Body of pancreas (tissue), 4 donors: ENCODE measurements at regions not wholly inside any gene's neighbourhood (a gene's known extent, or its start where the extent isn't known, plus 50 kb on each side); places are given as distances from the start of the nearest gene placed in this dataset.
"Not testable (repeated sequence)": the region's sequence is repeated elsewhere in the genome, so short reads cannot be mapped to it uniquely, and the experiment has no call there.

Experiments
- ATAC-seq: fragments of 150-250 bp; one replicate; pipeline ENCODE4 v1.9.1; 2016
- DNase-seq, 4 donors: peaks; one replicate each; pipeline ENCODE4 v3.0.0-alpha.2; 2019
- H3K27ac ChIP-seq, 4 donors: fragments of 200-600 bp; sonication (generic); 1 replicate in 3 of 4; 2 replicates in 1 of 4; pipeline versions ENCODE4 v1.5.1 to v1.6.1; 2016 to 2019; ENCODE audit warnings: mild to moderate bottlenecking in 1 of 4, mixed read lengths in 1 of 4, moderate library complexity in 1 of 4
- H3K27me3 ChIP-seq, 2 donors: fragments of 200-600 bp; sonication (generic); one replicate each; pipeline ENCODE4 v1.6.0; 2016; ENCODE audit warnings: mild to moderate bottlenecking in 1 of 2
- H3K36me3 ChIP-seq, 2 donors: fragments of 200-600 bp; sonication (generic); replicated peaks in 1 of 2; 2 replicates each; pipeline ENCODE4 v1.5.1; 2016; ENCODE audit warnings: low read depth in 2 of 2; ENCODE audit not compliant: insufficient read depth in 1 of 2
- H3K4me1 ChIP-seq: fragments of 200-600 bp; sonication (generic); one replicate; pipeline ENCODE4 v1.6.0; 2016
- H3K4me3 ChIP-seq, 2 donors: fragments of 200-600 bp; sonication (generic); 1 replicate in 1 of 2; 2 replicates in 1 of 2; pipeline ENCODE4 v1.5.1; 2016 to 2019
- H3K9me3 ChIP-seq, 3 donors: fragments of 200-600 bp; sonication (generic); 1 replicate in 2 of 3; 2 replicates in 1 of 3; pipeline ENCODE4 v1.5.1; 2016
- CTCF ChIP-seq, 7 experiments: fragments of 450-650 bp in 4 of 7; fragments of 200-600 bp in 3 of 7; sonication (generic) in 3 of 7; IDR thresholded peaks; one replicate each; pipeline ENCODE4 v1.5.1; 2016 to 2019; ENCODE audit warnings: antibody characterized with exemption in 7 of 7
- POLR2A ChIP-seq, 3 donors: fragments of 450-650 bp; IDR thresholded peaks; one replicate each; pipeline ENCODE4 v1.6.1; 2016; ENCODE audit warnings: antibody characterized with exemption in 3 of 3, mild to moderate bottlenecking in 2 of 3
- WGBS, 2 donors: methylation state at CpG; one replicate each; pipeline ENCODE4 v1.1.5; 2017; 5-methylcytosine and 5-hydroxymethylcytosine counted together
- intact Hi-C: fragments of 100-400 bp; cut with DNase I; formaldehyde crosslinking; loops from one replicate; pipeline ENCODE4 v1.15.1; 2023

GRCh38 chr7:149625340-149625946 is 127.8 kb upstream of the ZNF746 start:
- H3K9me3 ChIP-seq = no peaks in the 10 kb centered on the region
- peak; percentile 54 to 63 (median 59) for DNase-seq
- peak; percentile 59 for ATAC-seq
- intact Hi-C loops = no loop called here
- 30 to 35% methylated on average over 17 of the region's 17 CpGs for WGBS, 2 donors
- H3K27ac ChIP-seq = peak overlapping the region in 2 of 4 donors; percentile 81 to 89
- peak in 6 of 7 experiments; percentile 43 to 57 (median 54) for TF ChIP-seq CTCF (IDR thresholded peaks at IDR 0.05)
- no peak for TF ChIP-seq POLR2A (IDR thresholded peaks at IDR 0.05)
- peaks cover 26% of the 10 kb centered on the region for H3K4me1 ChIP-seq
- H3K36me3 ChIP-seq = peaks cover 3 to 6% of the 10 kb centered on the region in 2 donors
- no peaks in the 10 kb centered on the region for H3K27me3 ChIP-seq
- peak overlapping the region in 1 of 2 donors; percentile 53 for H3K4me3 ChIP-seq

- intact Hi-C loops = no loop called here
- Histone ChIP-seq H3K27me3 (no peaks in the 10 kb centered on the region), H3K4me1 (peaks cover 26% of the 10 kb centered on the region), H3K27ac (peak overlapping the region; percentile 62 to 89 (median 78)), H3K36me3 (peaks cover 5 to 12% of the 10 kb centered on the region in 2 donors), H3K4me3 (peak overlapping the region; percentile 42 to 53), H3K9me3 (no peaks in the 10 kb centered on the region)
- DNase-seq (peak; percentile 94 to 96 (median 94)), ATAC-seq (peak; percentile 98)
- TF ChIP-seq POLR2A (IDR thresholded peaks at IDR 0.05) = peak; percentile 83 to 90 (median 85)
- peak; percentile 81 to 99 (median 96) for TF ChIP-seq CTCF (IDR thresholded peaks at IDR 0.05)
- 1 to 6% methylated on average over 13 to 94 of the region's 97 CpGs for WGBS, 2 donors
These were observed 127.1 kb upstream of the ZNF746 start for GRCh38 chr7:149624419-149625339.

DNA sequence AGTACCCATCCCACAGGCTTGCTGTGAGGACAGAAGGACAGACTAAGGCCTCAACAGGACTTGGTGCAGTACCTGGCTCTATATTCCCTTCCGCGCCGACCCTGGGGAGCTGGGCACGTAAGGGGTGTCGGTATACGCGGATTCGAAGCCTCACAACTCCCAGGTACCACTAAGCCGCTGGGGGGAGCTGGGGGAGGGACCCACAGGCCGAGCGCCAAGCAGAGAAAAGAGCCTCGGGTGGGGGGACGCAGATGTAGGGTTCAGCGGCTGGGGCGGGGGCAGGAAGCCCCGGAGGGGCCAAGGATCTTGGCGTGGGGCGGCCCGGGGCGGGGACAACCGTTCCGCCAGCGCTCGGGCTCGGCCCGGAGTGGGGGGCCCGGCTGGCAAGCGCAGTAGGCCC is 126.4 kb upstream of the ZNF746 start:
- H3K9me3 ChIP-seq = no peaks in the 10 kb centered on the region
- intact Hi-C loops = no loop called here
- ATAC-seq (peak; percentile 7), DNase-seq (peak; percentile 23 to 46 (median 32))
- no peak for TF ChIP-seq CTCF (IDR thresholded peaks at IDR 0.05)
- no peak for TF ChIP-seq POLR2A (IDR thresholded peaks at IDR 0.05)
- H3K27me3 ChIP-seq = no peaks in the 10 kb centered on the region
- H3K4me3 ChIP-seq = peak overlapping the region; percentile 42 to 53
- H3K4me1 ChIP-seq = peaks cover 26% of the 10 kb centered on the region
- 0 to 1% methylated on average over 17 to 28 of the region's 28 CpGs for WGBS, 2 donors
- peak overlapping the region; percentile 62 to 89 (median 78) for H3K27ac ChIP-seq
- peaks cover 6 to 17% of the 10 kb centered on the region in 2 donors for H3K36me3 ChIP-seq

GRCh38 chr7:149623262-149623997 is 125.8 kb upstream of the ZNF746 start:
- H3K9me3 ChIP-seq, ATAC-seq, H3K27me3 ChIP-seq, intact Hi-C loops: not testable (repeated sequence)
- Histone ChIP-seq H3K36me3 (peaks cover 11 to 19% of the 10 kb centered on the region in 2 donors), H3K4me3 (peak overlapping the region; percentile 42 to 53), H3K27ac (peak overlapping the region in 2 of 4 donors; percentile 75 to 81), H3K4me1 (peaks cover 26% of the 10 kb centered on the region)
- WGBS, 2 donors = 13 to 14% methylated on average over 18 to 19 of the region's 19 CpGs
- DNase-seq = peak; percentile 44 to 56 (median 46)
